ENCODE measurements at regions not wholly inside any gene's neighbourhood (a gene's known extent, or its start where the extent isn't known, plus 50 kb on each side); places are given as distances from the start of the nearest gene placed in this dataset. TPM values are rescaled to one million over a fixed set of nuclear protein-coding genes. Genes with fewer than 3 reads are reported as not detected.

Small RNAs in the stretch of these regions (small RNA-seq; reads per million reads assigned to genes)
- gene RNU1-65P (ENCODE audit: insufficient read depth) (not detected), gene RNU6-129P (ENCODE audit: insufficient read depth) (not detected), gene RNU6-478P (ENCODE audit: insufficient read depth) (not detected)
